ENCODE measurements at regions not wholly inside any gene's neighbourhood (a gene's known extent, or its start where the extent isn't known, plus 50 kb on each side); places are given as distances from the start of the nearest gene placed in this dataset.
A peak's percentile ranks its signal among the peaks of the same experiment; 100 is the strongest.

GRCh38 chr5:61275841-61276240 lies 56.2 kb upstream of the ZSWIM6 start:
- Mint-ChIP-seq H3K4me3 (no peak overlapping the region), H3K36me3 (ENCODE audit: low read depth) (no peaks in the 10 kb centered on the region), H3K9me3 (no peaks in the 10 kb centered on the region), H3K4me1 (peaks cover 34% of the 10 kb centered on the region), H3K27ac (no peak overlapping the region), H3K27me3 (no peaks in the 10 kb centered on the region)
- TF ChIP-seq, protein P1, sequence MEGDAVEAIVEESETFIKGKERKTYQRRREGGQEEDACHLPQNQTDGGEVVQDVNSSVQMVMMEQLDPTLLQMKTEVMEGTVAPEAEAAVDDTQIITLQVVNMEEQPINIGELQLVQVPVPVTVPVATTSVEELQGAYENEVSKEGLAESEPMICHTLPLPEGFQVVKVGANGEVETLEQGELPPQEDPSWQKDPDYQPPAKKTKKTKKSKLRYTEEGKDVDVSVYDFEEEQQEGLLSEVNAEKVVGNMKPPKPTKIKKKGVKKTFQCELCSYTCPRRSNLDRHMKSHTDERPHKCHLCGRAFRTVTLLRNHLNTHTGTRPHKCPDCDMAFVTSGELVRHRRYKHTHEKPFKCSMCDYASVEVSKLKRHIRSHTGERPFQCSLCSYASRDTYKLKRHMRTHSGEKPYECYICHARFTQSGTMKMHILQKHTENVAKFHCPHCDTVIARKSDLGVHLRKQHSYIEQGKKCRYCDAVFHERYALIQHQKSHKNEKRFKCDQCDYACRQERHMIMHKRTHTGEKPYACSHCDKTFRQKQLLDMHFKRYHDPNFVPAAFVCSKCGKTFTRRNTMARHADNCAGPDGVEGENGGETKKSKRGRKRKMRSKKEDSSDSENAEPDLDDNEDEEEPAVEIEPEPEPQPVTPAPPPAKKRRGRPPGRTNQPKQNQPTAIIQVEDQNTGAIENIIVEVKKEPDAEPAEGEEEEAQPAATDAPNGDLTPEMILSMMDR (IDR thresholded peaks at IDR 0.05), result no peak
- ChIA-PET CTCF (no interaction called here), POLR2A (interaction anchor here (1.0 kb wide), 1 partner anchor 114 kb away, joined by 3 read pairs; no protein-coding TSS in a partner anchor)
- intact Hi-C loops (cut with micrococcal nuclease), result loop anchor here (2.0 kb wide), 1 partner anchor 383 kb away; no protein-coding TSS in a partner anchor
- ATAC-seq (ENCODE audit: low read depth), result peak; percentile 14
- no peak for DNase-seq

- H3K27ac Mint-ChIP-seq, result no peak overlapping the region
- TF ChIP-seq, protein P1 (IDR thresholded peaks at IDR 0.05), result no peak
- peaks cover 39% of the 10 kb centered on the region for H3K4me1 Mint-ChIP-seq
- H3K36me3 Mint-ChIP-seq (ENCODE audit: low read depth), result no peaks in the 10 kb centered on the region
- no peak overlapping the region for H3K4me3 Mint-ChIP-seq
- ATAC-seq (ENCODE audit: low read depth), result no peak
- H3K27me3 Mint-ChIP-seq, result no peaks in the 10 kb centered on the region
- no peaks in the 10 kb centered on the region for H3K9me3 Mint-ChIP-seq
- CTCF ChIA-PET, result no interaction called here
- intact Hi-C loops (cut with micrococcal nuclease), result loop anchor here (2.0 kb wide), 1 partner anchor 382 kb away; no protein-coding TSS in a partner anchor
- no peak for DNase-seq
- POLR2A ChIA-PET, result interaction anchor here (0.7 to 1.9 kb wide), 2 partner anchors 32 to 54 kb away, joined by 5 to 6 read pairs; no protein-coding TSS in a partner anchor
Observed at GRCh38 chr5:61277190-61277589, 54.9 kb upstream of the ZSWIM6 start.

DNA sequence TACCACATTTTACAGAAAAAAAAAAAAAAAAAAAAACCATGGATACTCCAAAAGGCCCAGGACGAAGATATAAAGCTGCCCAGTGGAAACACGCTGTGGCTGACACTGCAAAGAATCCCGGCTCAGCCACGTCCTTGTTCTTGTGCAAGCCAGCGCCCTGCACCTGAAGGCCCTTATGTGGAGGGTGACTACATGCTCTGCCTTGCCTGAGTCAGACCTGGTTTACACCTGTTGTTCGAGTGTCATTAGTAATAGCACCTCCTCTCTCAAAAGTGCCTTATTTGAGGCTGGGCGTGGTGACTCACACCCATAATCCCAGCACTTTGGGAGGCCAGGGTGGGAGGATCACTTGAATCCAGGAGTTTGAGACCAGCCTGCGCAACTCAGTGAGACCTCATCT lies 54.3 kb upstream of the ZSWIM6 start:
- intact Hi-C loops (cut with micrococcal nuclease), result loop anchor here (2.0 kb wide), 1 partner anchor 381 kb away; no protein-coding TSS in a partner anchor
- DNase-seq, result no peak
- Mint-ChIP-seq H3K27ac (no peak overlapping the region), H3K9me3 (no peaks in the 10 kb centered on the region), H3K27me3 (no peaks in the 10 kb centered on the region), H3K4me3 (no peak overlapping the region), H3K4me1 (peaks cover 39% of the 10 kb centered on the region), H3K36me3 (ENCODE audit: low read depth) (no peaks in the 10 kb centered on the region)
- CTCF ChIA-PET, result no interaction called here
- no peak for ATAC-seq (ENCODE audit: low read depth)
- TF ChIP-seq, protein P1 (IDR thresholded peaks at IDR 0.05), result no peak
- POLR2A ChIA-PET, result interaction anchor here (0.7 to 1.9 kb wide), 2 partner anchors 31 to 53 kb away, joined by 5 to 6 read pairs; no protein-coding TSS in a partner anchor

GRCh38 chr5:61279725-61280124 lies 52.3 kb upstream of the ZSWIM6 start:
- ATAC-seq (ENCODE audit: low read depth) (no peak), DNase-seq (no peak)
- no peak overlapping the region for H3K27ac Mint-ChIP-seq
- no peaks in the 10 kb centered on the region for H3K36me3 Mint-ChIP-seq (ENCODE audit: low read depth)
- H3K27me3 Mint-ChIP-seq, result no peaks in the 10 kb centered on the region
- POLR2A ChIA-PET, result interaction anchor here (0.6 to 1.4 kb wide), 5 partner anchors 49 to 231 kb away, joined by 3 to 5 read pairs (median 3); partner anchors contain the start of gene ZSWIM6
- H3K9me3 Mint-ChIP-seq, result no peaks in the 10 kb centered on the region
- CTCF ChIA-PET, result no interaction called here
- intact Hi-C loops (cut with micrococcal nuclease), result loop anchor here (2.0 kb wide), 1 partner anchor 51 kb away; no protein-coding TSS in a partner anchor
- TF ChIP-seq, protein P1 (IDR thresholded peaks at IDR 0.05), result no peak
- peaks cover 39% of the 10 kb centered on the region for H3K4me1 Mint-ChIP-seq
- no peak overlapping the region for H3K4me3 Mint-ChIP-seq

DNA sequence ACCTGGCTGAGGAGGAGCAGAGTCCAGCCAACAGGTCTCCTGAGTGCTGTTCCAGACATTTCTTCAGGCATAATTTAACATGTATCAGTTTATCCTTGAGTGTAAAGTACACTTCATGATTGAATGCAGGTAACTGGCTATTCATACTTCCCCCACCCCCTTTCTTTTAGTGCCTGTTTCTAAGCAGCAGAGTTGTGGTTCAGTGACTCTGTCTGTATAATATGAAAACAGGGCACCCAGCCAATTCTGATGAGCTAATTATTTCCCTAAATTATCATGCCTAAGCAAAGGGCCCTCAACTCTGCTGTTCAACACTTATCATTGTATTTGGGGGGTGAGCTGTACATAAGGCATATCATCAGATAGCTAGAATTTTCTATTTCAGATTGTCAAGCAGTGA lies 51.9 kb upstream of the ZSWIM6 start:
- H3K4me3 Mint-ChIP-seq, result no peak overlapping the region
- no peaks in the 10 kb centered on the region for H3K36me3 Mint-ChIP-seq (ENCODE audit: low read depth)
- H3K27ac Mint-ChIP-seq, result no peak overlapping the region
- CTCF ChIA-PET, result no interaction called here
- peaks cover 37% of the 10 kb centered on the region for H3K4me1 Mint-ChIP-seq
- DNase-seq (no peak), ATAC-seq (ENCODE audit: low read depth) (peak; percentile 77)
- no peaks in the 10 kb centered on the region for H3K9me3 Mint-ChIP-seq
- TF ChIP-seq, protein P1 (IDR thresholded peaks at IDR 0.05), result no peak
- POLR2A ChIA-PET, result interaction anchor here (0.6 to 1.4 kb wide), 5 partner anchors 49 to 231 kb away, joined by 3 to 5 read pairs (median 3); partner anchors contain the start of gene ZSWIM6
- no peaks in the 10 kb centered on the region for H3K27me3 Mint-ChIP-seq
- intact Hi-C loops (cut with micrococcal nuclease), result loop anchor here (2.0 kb wide), 1 partner anchor 51 kb away; no protein-coding TSS in a partner anchor

All from activated B cell treated with CpG ODN at 0.5 μM for 24 hours (primary cell).